GM18867 (cell line): ENCODE measurements at regions not wholly inside any gene's neighbourhood (a gene's known extent, or its start where the extent isn't known, plus 50 kb on each side); places are given as distances from the start of the nearest gene placed in this dataset.
A peak's percentile ranks its signal among the peaks of the same experiment; 100 is the strongest.

ENCODE experiments used
- ATAC-seq: cut with Tn5 transposase; IDR thresholded peaks from one replicate; pipeline ENCODE4 v1.9.1; 2021; ENCODE audit warnings: mild to moderate bottlenecking, moderate library complexity; ENCODE audit not compliant: unreplicated experiment

- ATAC-seq = no peak
These were observed 440.1 kb downstream of the MTX2 start for GRCh38 chr2:176709149-176709951.

GRCh38 chr2:176709991-176710390 lies 440.7 kb downstream of the MTX2 start:
- ATAC-seq = no peak

- ATAC-seq = no peak
These were observed 441.5 kb downstream of the MTX2 start for GRCh38 chr2:176710657-176711186.

GRCh38 chr2:176725873-176726645 lies 456.8 kb downstream of the MTX2 start:
- ATAC-seq = no peak

GRCh38 chr2:176727696-176728095 lies 458.5 kb downstream of the MTX2 start:
- ATAC-seq = no peak

- ATAC-seq = no peak
These were observed 460.7 kb downstream of the MTX2 start for GRCh38 chr2:176729706-176730569.

GRCh38 chr2:176732780-176733179 lies 463.5 kb downstream of the MTX2 start:
- ATAC-seq = no peak

GRCh38 chr2:176733698-176734430 lies 464.6 kb downstream of the MTX2 start:
- no peak for ATAC-seq

- ATAC-seq = no peak
These were observed 465.6 kb downstream of the MTX2 start for GRCh38 chr2:176734868-176735267.

GRCh38 chr2:176742271-176742670 lies 470.3 kb upstream of the HNRNPA3 start:
- ATAC-seq = no peak

GRCh38 chr2:176743671-176744070 lies 468.9 kb upstream of the HNRNPA3 start:
- no peak for ATAC-seq

GRCh38 chr2:176744146-176744545 lies 468.4 kb upstream of the HNRNPA3 start:
- no peak for ATAC-seq

GRCh38 chr2:176745543-176746200 lies 466.9 kb upstream of the HNRNPA3 start:
- peak; percentile 96 for ATAC-seq

- no peak for ATAC-seq
These were observed 466.2 kb upstream of the HNRNPA3 start for GRCh38 chr2:176746411-176746810.

GRCh38 chr2:176747506-176747905 lies 465.1 kb upstream of the HNRNPA3 start:
- ATAC-seq = no peak

GRCh38 chr2:176747928-176748327 lies 464.7 kb upstream of the HNRNPA3 start:
- ATAC-seq = no peak

GRCh38 chr2:176748662-176749061 lies 463.9 kb upstream of the HNRNPA3 start:
- no peak for ATAC-seq

- no peak for ATAC-seq
These were observed 461.0 kb upstream of the HNRNPA3 start for GRCh38 chr2:176751314-176752227.

GRCh38 chr2:176752295-176752694 lies 460.3 kb upstream of the HNRNPA3 start:
- ATAC-seq = no peak
